K562 (cell line): ENCODE measurements at regions not wholly inside any gene's neighbourhood (a gene's known extent, or its start where the extent isn't known, plus 50 kb on each side); places are given as distances from the start of the nearest gene placed in this dataset.

Experiments
- ATAC-seq: fragments of 200-7000 bp; cut with Tn5 transposase; 3 replicates; pipeline ENCODE4 v1.9.1; 2020; ENCODE audit warnings: moderate library complexity
- BruUV-seq: library from RNA; stranded (reverse); fragments of 400-500 nt; replicated peaks from 2 replicates; lab custom pipeline; 2021; lab: Mats Ljungman, UMichigan
- CTCF ChIA-PET: fragments of 300-600 bp; formaldehyde crosslinking; extraction: SDS; loops from one replicate; lab custom pipeline; 2021; ENCODE audit warnings: low intra/inter-chr PET ratio; lab: Yijun Ruan, JAX
- POLR2A ChIA-PET: fragments of 300-600, 350-650 bp; sonication (Branson Sonifier 250); formaldehyde crosslinking; extraction: SDS; loops from one replicate; lab custom pipeline; 2021; ENCODE audit warnings: antibody characterized with exemption, inconsistent platforms; lab: Yijun Ruan, JAX
- DNase-seq, 4 experiments: peaks; one replicate each; pipeline versions ENCODE4 v3.0.0 to v3.0.0-alpha.2; 2011 to 2018; ENCODE audit warnings: low spot score in 3 of 4, mixed read lengths in 3 of 4; ENCODE audit errors: extremely low read depth in 1 of 4
- FAIRE-seq: peaks from 2 replicates; lab custom pipeline; 2011; peaks lifted over from hg19 to GRCh38; lab: Jason Lieb, UNC
- H2AFZ ChIP-seq: 2 replicates; pipeline ENCODE4 v1.6.0; 2011; ENCODE audit warnings: low read depth, low read length, control low read depth, inconsistent platforms
- H3K27ac ChIP-seq: fragments of 200-600 bp; 3 replicates; pipeline ENCODE4 v1.8.0; 2011; ENCODE audit warnings: low read depth, mild to moderate bottlenecking, control low read depth, inconsistent platforms, low read length, moderate library complexity, mixed read lengths; ENCODE audit errors: extremely low read depth
- H3K27me3 ChIP-seq, 2 experiments: fragments of 300-600 bp in 1 of 2; 2 replicates in 1 of 2; 3 replicates in 1 of 2; pipeline versions ENCODE4 v1.6.0 to v1.8.0; 2011; ENCODE audit warnings: inconsistent platforms in 2 of 2, low read length in 2 of 2, mild to moderate bottlenecking in 1 of 2, mixed read lengths in 1 of 2, moderate library complexity in 1 of 2; ENCODE audit not compliant: control insufficient read depth in 2 of 2, insufficient read depth in 2 of 2
- H3K36me3 ChIP-seq: fragments of 300-600 bp; 3 replicates; pipeline ENCODE4 v1.8.0; 2011; ENCODE audit warnings: mild to moderate bottlenecking, low read length, inconsistent platforms; ENCODE audit not compliant: control insufficient read depth, insufficient read depth
- H3K4me1 ChIP-seq, 2 experiments: fragments of 200-600 bp in 1 of 2; replicated peaks in 1 of 2; 2 replicates in 1 of 2; 3 replicates in 1 of 2; pipeline versions ENCODE4 v1.5.1 to v1.8.0; 2011; ENCODE audit warnings: inconsistent platforms in 2 of 2, low read length in 2 of 2, mild to moderate bottlenecking in 1 of 2, mixed read lengths in 1 of 2, moderate library complexity in 1 of 2; ENCODE audit not compliant: control insufficient read depth in 2 of 2, insufficient read depth in 2 of 2
- H3K4me2 ChIP-seq: 2 replicates; pipeline ENCODE4 v1.6.1; 2011; ENCODE audit warnings: low read length, control low read depth, inconsistent platforms, mixed read lengths; ENCODE audit not compliant: insufficient read depth
- H3K4me3 ChIP-seq: fragments of 200-600 bp; sonication (generic), shearing (Covaris generic); 2 replicates; pipeline ENCODE4 v1.5.1; 2016; ENCODE audit warnings: control low read depth, inconsistent platforms
- H3K79me2 ChIP-seq: fragments of 200-600 bp; 3 replicates; pipeline ENCODE4 v1.8.0; 2011; ENCODE audit warnings: low read length, inconsistent platforms; ENCODE audit not compliant: control insufficient read depth, insufficient read depth
- H3K9ac ChIP-seq, 2 experiments: 2 replicates each; pipeline versions ENCODE4 v1.6.0 to v1.6.1; 2011; ENCODE audit warnings: low read depth in 2 of 2, low read length in 2 of 2, control low read depth in 1 of 2, inconsistent platforms in 1 of 2, mild to moderate bottlenecking in 1 of 2, mixed read lengths in 1 of 2; ENCODE audit not compliant: insufficient read depth in 1 of 2
- H3K9me1 ChIP-seq: one replicate; pipeline ENCODE4 v1.6.0; 2011; ENCODE audit warnings: inconsistent platforms, mild to moderate bottlenecking, low read length, moderate library complexity; ENCODE audit not compliant: control insufficient read depth, insufficient read depth
- H3K9me3 ChIP-seq: replicated peaks from 2 replicates; pipeline ENCODE4 v1.5.1; 2011; ENCODE audit warnings: low read depth, low read length, inconsistent platforms; ENCODE audit not compliant: control insufficient read depth, insufficient read depth
- H4K20me1 ChIP-seq: replicated peaks from 2 replicates; pipeline ENCODE4 v1.6.1; 2011; ENCODE audit warnings: low read length, inconsistent platforms, mixed read lengths; ENCODE audit not compliant: control insufficient read depth, insufficient read depth
- BRD4 ChIP-seq: fragments of 200-600 bp; sonication (generic); IDR thresholded peaks from 2 replicates; pipeline ENCODE4 v1.6.1; 2017; ENCODE audit warnings: inconsistent platforms
- CREB1 ChIP-seq, 2 experiments: sonication (generic) in 1 of 2; formaldehyde crosslinking in 1 of 2; IDR thresholded peaks; 2 replicates each; pipeline versions ENCODE4 v1.6.1 to v1.8.0; 2012 to 2022; ENCODE audit warnings: inconsistent platforms in 1 of 2, mild to moderate bottlenecking in 1 of 2, missing genetic modification reagents in 1 of 2, moderate library complexity in 1 of 2
- EZH2 ChIP-seq: IDR thresholded peaks from 2 replicates; pipeline ENCODE4 v1.6.1; 2012; ENCODE audit warnings: low read depth, mild to moderate bottlenecking, inconsistent platforms, low read length, borderline replicate concordance
- GATA2 ChIP-seq: sonication (generic); formaldehyde crosslinking; IDR thresholded peaks from 2 replicates; pipeline ENCODE4 v1.4.0; 2020; ENCODE audit warnings: mild to moderate bottlenecking, missing genetic modification reagents
- HDAC8 ChIP-seq: fragments of 450-650 bp; IDR thresholded peaks from 2 replicates; pipeline ENCODE4 v1.6.1; 2016; ENCODE audit warnings: mild to moderate bottlenecking, missing genetic modification characterization, moderate library complexity, missing compliant biosample characterization
- IFI16 ChIP-seq: fragments of 250-450 bp; sonication (Bioruptor Pico); IDR thresholded peaks from 2 replicates; pipeline ENCODE4 v2.1.2; 2022; ENCODE audit warnings: mild to moderate bottlenecking, inconsistent platforms
- MEF2A ChIP-seq: IDR thresholded peaks from 2 replicates; pipeline ENCODE4 v1.6.1; 2011; ENCODE audit warnings: low read depth, mild to moderate bottlenecking, low read length, moderate library complexity; ENCODE audit not compliant: control insufficient read depth
- NCOA1 ChIP-seq: fragments of 450-650 bp; IDR thresholded peaks from 2 replicates; pipeline ENCODE4 v1.6.1; 2016; ENCODE audit warnings: low read depth
- PHF8 ChIP-seq: fragments of 200-600 bp; sonication (generic); IDR thresholded peaks from 2 replicates; pipeline ENCODE4 v1.6.1; 2012; ENCODE audit warnings: mixed run types, mild to moderate bottlenecking, inconsistent platforms, low read length, moderate library complexity, borderline replicate concordance
- RFX5 ChIP-seq: IDR thresholded peaks from 2 replicates; pipeline ENCODE4 v1.6.1; 2011; ENCODE audit warnings: low read depth, mild to moderate bottlenecking, improper control_type of control experiment, low read length
- ZBTB33 ChIP-seq: sonication (generic); formaldehyde crosslinking; IDR thresholded peaks from 2 replicates; pipeline ENCODE4 v1.8.1; 2023; ENCODE audit warnings: mild to moderate bottlenecking, missing genetic modification reagents
- WGBS: fragments of 100-300 bp; shearing (Covaris generic); methylation state at CpG from one replicate; pipeline ENCODE4 v1.1.6; 2016; ENCODE audit warnings: low coverage, mixed read lengths; ENCODE audit not compliant: insufficient coverage; ENCODE audit errors: missing lambda C conversion rate; 5-methylcytosine and 5-hydroxymethylcytosine counted together
- in situ Hi-C: fragments of 300-500 bp; cut with MboI; formaldehyde crosslinking; loops from 4 replicates; pipeline ENCODE4 v1.15.0; 2018; ENCODE audit warnings: inconsistent platforms, mixed read lengths
- intact Hi-C: fragments of 100-400 bp; cut with micrococcal nuclease; formaldehyde crosslinking; loops from 2 replicates; pipeline ENCODE4 v1.14.2; 2022

- DNase-seq, result no peak
- H3K79me2 ChIP-seq, result no peaks in the 10 kb centered on the region
- BruUV-seq, result no TSS peak
- no peak overlapping the region for H2AFZ ChIP-seq
- no peaks in the 10 kb centered on the region for H3K4me1 ChIP-seq
- no peak overlapping the region for H3K27ac ChIP-seq
- no peaks in the 10 kb centered on the region for H3K36me3 ChIP-seq
- no peak overlapping the region for H3K4me3 ChIP-seq
- CTCF ChIA-PET, result no interaction called here
- no peaks in the 10 kb centered on the region for H4K20me1 ChIP-seq
- no peak for TF ChIP-seq GATA2 (CRISPR knock-in tag)
- no peak for TF ChIP-seq NCOA1
- H3K9ac ChIP-seq, result no peak overlapping the region
- POLR2A ChIA-PET, result no interaction called here
- no peaks in the 10 kb centered on the region for H3K9me1 ChIP-seq
- intact Hi-C loops, result no loop called here
- no peaks in the 10 kb centered on the region for H3K27me3 ChIP-seq
- 0% methylated on average over 1 of the region's 1 CpG for WGBS
- in situ Hi-C loops, result no loop called here
- FAIRE-seq, result no peak
- no peak for ATAC-seq
- H3K4me2 ChIP-seq, result no peak overlapping the region
- H3K9me3 ChIP-seq, result no peaks in the 10 kb centered on the region
These were observed 212.5 kb upstream of the HDAC9 start for GRCh38 chr7:18283045-18283444.

GRCh38 chr7:18287482-18287881 lies 208.1 kb upstream of the HDAC9 start:
- CTCF ChIA-PET, result no interaction called here
- ATAC-seq (peak; percentile 32), FAIRE-seq (no peak), DNase-seq (no peak)
- WGBS, result 55% methylated on average over 2 of the region's 2 CpGs
- Histone ChIP-seq H3K9me3 (no peaks in the 10 kb centered on the region), H3K4me3 (no peak overlapping the region), H3K79me2 (no peaks in the 10 kb centered on the region), H3K36me3 (no peaks in the 10 kb centered on the region), H2AFZ (peak overlapping the region; percentile 67), H4K20me1 (no peaks in the 10 kb centered on the region), H3K27me3 (no peaks in the 10 kb centered on the region), H3K9ac (no peak overlapping the region), H3K27ac (no peak overlapping the region), H3K4me2 (no peak overlapping the region), H3K4me1 (peaks cover 0 to 5% of the 10 kb centered on the region in 2 experiments; a peak in 2 of 5 replicates), H3K9me1 (no peaks in the 10 kb centered on the region)
- TF ChIP-seq PHF8 (no peak), CREB1 (IDR thresholded peaks at IDR 0.05) (no peak), CREB1 (CRISPR knock-in tag; IDR thresholded peaks at IDR 0.05) (no peak), BRD4 (no peak), IFI16 (CRISPR knock-in tag) (no peak), RFX5 (no peak), EZH2 (no peak), MEF2A (no peak), HDAC8 (tag) (no peak), ZBTB33 (CRISPR knock-in tag) (no peak)
- in situ Hi-C loops (no loop called here), intact Hi-C loops (no loop called here)
- POLR2A ChIA-PET, result interaction anchor here (0.7 to 1.2 kb wide), 2 partner anchors 13 to 27 kb away, joined by 3 to 4 read pairs; no protein-coding TSS in a partner anchor
- BruUV-seq, result no TSS peak
